Naive B cell (primary cell): ENCODE measurements at regions not wholly inside any gene's neighbourhood (a gene's known extent, or its start where the extent isn't known, plus 50 kb on each side); places are given as distances from the start of the nearest gene placed in this dataset.
"Not testable (repeated sequence)": the region's sequence is repeated elsewhere in the genome, so short reads cannot be mapped to it uniquely, and the experiment has no call there.

ENCODE experiments used
- ATAC-seq, 2 donors: fragments of 150-1000 bp; cut with Tn5 transposase; 2 replicates each; pipeline ENCODE4 v1.10.0; 2021; ENCODE audit warnings: low read depth in 2 of 2, mild to moderate bottlenecking in 2 of 2, moderate library complexity in 2 of 2
- DNase-seq: peaks from one replicate; pipeline ENCODE4 v3.0.0; 2022
- H3K27ac Mint-ChIP-seq, 6 donors: one replicate each; pipeline ENCODE4 v1.8.0; 2020 to 2022; ENCODE audit warnings: mild to moderate bottlenecking in 6 of 6, mixed read lengths in 6 of 6, moderate library complexity in 5 of 6, inconsistent platforms in 2 of 6
- H3K27me3 Mint-ChIP-seq, 3 donors: one replicate each; pipeline ENCODE4 v1.8.0; 2021 to 2022; ENCODE audit warnings: mixed read lengths in 3 of 3, mild to moderate bottlenecking in 1 of 3
- H3K36me3 Mint-ChIP-seq, 2 donors: one replicate each; pipeline ENCODE4 v1.8.0; 2020 to 2022; ENCODE audit warnings: mixed read lengths in 2 of 2, inconsistent platforms in 1 of 2, mild to moderate bottlenecking in 1 of 2
- H3K4me1 Mint-ChIP-seq, 3 donors: one replicate each; pipeline ENCODE4 v1.8.0; 2020 to 2022; ENCODE audit warnings: mixed read lengths in 3 of 3, inconsistent platforms in 1 of 3, mild to moderate bottlenecking in 1 of 3, moderate library complexity in 1 of 3
- H3K4me3 Mint-ChIP-seq, 8 donors: one replicate each; pipeline ENCODE4 v1.8.0; 2020 to 2022; ENCODE audit warnings: mild to moderate bottlenecking in 8 of 8, mixed read lengths in 8 of 8, moderate library complexity in 8 of 8, inconsistent platforms in 2 of 8
- H3K9me3 Mint-ChIP-seq, 7 donors: one replicate each; pipeline ENCODE4 v1.8.0; 2020 to 2022; ENCODE audit warnings: mixed read lengths in 7 of 7, mild to moderate bottlenecking in 5 of 7, inconsistent platforms in 2 of 7, moderate library complexity in 1 of 7

GRCh38 chr9:107586493-107586892, 96.9 kb upstream of the KLF4 start:
- H3K36me3 Mint-ChIP-seq, result no peaks in the 10 kb centered on the region

GRCh38 chr9:107585465-107585864, 95.9 kb upstream of the KLF4 start:
- no peaks in the 10 kb centered on the region for H3K36me3 Mint-ChIP-seq
- H3K27ac Mint-ChIP-seq, result no peak overlapping the region
- H3K9me3 Mint-ChIP-seq, result no peaks in the 10 kb centered on the region
- H3K4me3 Mint-ChIP-seq, result no peak overlapping the region
- ATAC-seq (no peak), DNase-seq (no peak)
- peaks cover 8 to 37% (median 23%) of the 10 kb centered on the region in 3 donors for H3K27me3 Mint-ChIP-seq
- peaks cover 4 to 10% (median 7%) of the 10 kb centered on the region in 3 donors for H3K4me1 Mint-ChIP-seq

More at GRCh38 chr9:107586493-107586892, 96.9 kb upstream of the KLF4 start:
- H3K9me3 Mint-ChIP-seq, result no peaks in the 10 kb centered on the region
- DNase-seq (no peak), ATAC-seq (no peak)
- H3K27me3 Mint-ChIP-seq, result peaks cover 8 to 37% (median 23%) of the 10 kb centered on the region in 3 donors
- H3K4me1 Mint-ChIP-seq, result peaks cover 4 to 10% (median 7%) of the 10 kb centered on the region in 3 donors
- H3K27ac Mint-ChIP-seq, result no peak overlapping the region
- peak overlapping the region in 1 of 8 donors; percentile 60 for H3K4me3 Mint-ChIP-seq

GRCh38 chr9:107584944-107585343, 95.4 kb upstream of the KLF4 start:
- H3K27me3 Mint-ChIP-seq, result peaks cover 8 to 37% (median 23%) of the 10 kb centered on the region in 3 donors

GRCh38 chr9:107584186-107584585, 94.6 kb upstream of the KLF4 start:
- Mint-ChIP-seq H3K27ac (peak overlapping the region in 1 of 6 donors; percentile 58), H3K9me3 (no peaks in the 10 kb centered on the region), H3K4me1 (peaks cover 4 to 10% (median 7%) of the 10 kb centered on the region in 3 donors), H3K27me3 (peaks cover 8 to 37% (median 23%) of the 10 kb centered on the region in 3 donors), H3K36me3 (no peaks in the 10 kb centered on the region), H3K4me3 (no peak overlapping the region)
- ATAC-seq (no peak), DNase-seq (no peak)

More at GRCh38 chr9:107584944-107585343, 95.4 kb upstream of the KLF4 start:
- H3K4me1 Mint-ChIP-seq, result peaks cover 4 to 10% (median 7%) of the 10 kb centered on the region in 3 donors
- H3K27ac Mint-ChIP-seq, result no peak overlapping the region
- ATAC-seq (no peak), DNase-seq (no peak)
- H3K4me3 Mint-ChIP-seq, result no peak overlapping the region
- H3K36me3 Mint-ChIP-seq, result no peaks in the 10 kb centered on the region
- no peaks in the 10 kb centered on the region for H3K9me3 Mint-ChIP-seq

- ATAC-seq (no peak), DNase-seq (no peak)
- Mint-ChIP-seq H3K27me3 (no peaks in the 10 kb centered on the region), H3K4me1 (peaks cover 0 to 3% (median 0%) of the 10 kb centered on the region in 3 donors), H3K4me3 (no peak overlapping the region), H3K9me3 (no peaks in the 10 kb centered on the region), H3K27ac (peak overlapping the region in 1 of 6 donors; percentile 25), H3K36me3 (no peaks in the 10 kb centered on the region)
Observed at GRCh38 chr9:107577140-107577776, 87.7 kb upstream of the KLF4 start.

- Mint-ChIP-seq H3K36me3 (no peaks in the 10 kb centered on the region), H3K27me3 (no peaks in the 10 kb centered on the region), H3K4me3 (peak overlapping the region in 1 of 8 donors; percentile 60), H3K27ac (no peak overlapping the region), H3K9me3 (peaks cover 0 to 5% (median 0%) of the 10 kb centered on the region in 7 donors), H3K4me1 (no peaks in the 10 kb centered on the region)
- DNase-seq, result no peak
- ATAC-seq, result no peak
Observed at GRCh38 chr9:107571148-107571547, 81.6 kb upstream of the KLF4 start.

DNA sequence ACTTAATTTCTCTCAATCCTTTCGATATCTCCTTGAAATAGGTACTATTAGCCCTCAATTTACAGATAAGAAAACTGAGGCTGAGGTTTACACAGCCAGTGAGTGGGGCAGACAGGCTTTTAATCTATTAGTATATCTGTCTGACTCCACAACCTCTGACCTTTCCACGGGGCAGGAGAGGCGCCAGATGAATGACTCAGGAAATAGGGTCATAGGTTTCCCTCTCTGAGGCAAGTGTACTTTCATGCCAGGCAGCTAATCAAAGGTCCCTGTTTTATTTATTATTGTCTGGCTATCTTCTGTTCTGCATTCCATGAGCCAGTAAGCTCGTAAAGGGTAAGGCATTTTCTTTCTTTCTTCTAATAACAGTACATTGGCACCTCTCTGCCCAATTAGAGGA, 79.6 kb upstream of the KLF4 start:
- Mint-ChIP-seq H3K9me3 (peaks cover 0 to 5% (median 0%) of the 10 kb centered on the region in 7 donors), H3K27me3 (no peaks in the 10 kb centered on the region), H3K36me3 (no peaks in the 10 kb centered on the region), H3K4me3 (no peak overlapping the region), H3K4me1 (no peaks in the 10 kb centered on the region), H3K27ac (peak overlapping the region in 1 of 6 donors; percentile 17)
- no peak for ATAC-seq
- DNase-seq, result no peak

DNA sequence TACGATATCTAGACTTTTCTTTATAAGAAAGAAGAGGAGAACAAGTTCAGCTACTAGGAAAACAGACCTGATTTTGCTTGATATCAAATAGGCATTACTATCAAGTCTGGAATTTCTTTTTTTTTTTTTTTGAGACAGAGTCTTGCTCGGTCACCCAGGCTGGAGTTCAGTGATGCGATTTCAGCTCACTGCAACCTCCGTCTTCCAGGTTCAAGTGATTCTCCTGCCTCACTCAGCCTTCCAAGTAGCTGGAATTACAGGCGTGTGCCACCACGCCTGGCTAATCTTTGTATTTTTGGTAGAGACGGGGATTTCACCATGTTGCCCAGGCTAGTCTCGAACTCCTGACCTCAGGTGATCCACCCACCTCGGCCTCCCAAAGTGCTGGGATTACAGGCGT, 78.8 kb upstream of the KLF4 start:
- not testable (repeated sequence) for ATAC-seq, H3K36me3 Mint-ChIP-seq, H3K27me3 Mint-ChIP-seq, H3K4me3 Mint-ChIP-seq, H3K27ac Mint-ChIP-seq, H3K4me1 Mint-ChIP-seq, DNase-seq, H3K9me3 Mint-ChIP-seq

DNA sequence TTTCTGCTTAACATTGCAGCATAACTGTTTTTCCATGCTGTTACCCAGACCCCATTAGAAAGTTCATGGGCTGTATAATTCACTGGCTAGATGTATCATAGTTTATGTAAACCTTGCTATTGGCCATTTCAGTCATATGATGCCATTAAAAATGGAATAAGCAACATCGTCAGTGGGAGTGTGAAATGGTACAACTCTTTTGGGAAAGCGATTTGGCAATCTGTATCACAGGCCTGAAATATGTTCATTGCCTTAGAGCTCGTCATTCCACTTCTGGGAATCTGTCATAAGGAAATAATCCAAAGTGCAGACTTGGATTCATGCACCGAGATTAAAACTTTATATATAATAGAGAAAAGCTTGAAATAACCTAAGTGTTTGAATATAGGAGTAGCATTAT, 77.9 kb upstream of the KLF4 start:
- Mint-ChIP-seq H3K27ac (no peak overlapping the region), H3K9me3 (peaks cover 0 to 5% (median 0%) of the 10 kb centered on the region in 7 donors), H3K36me3 (no peaks in the 10 kb centered on the region), H3K27me3 (no peaks in the 10 kb centered on the region), H3K4me1 (no peaks in the 10 kb centered on the region), H3K4me3 (no peak overlapping the region)
- DNase-seq, result no peak
- no peak for ATAC-seq

- no peaks in the 10 kb centered on the region for H3K4me1 Mint-ChIP-seq
- H3K9me3 Mint-ChIP-seq, result peaks cover 0 to 5% (median 0%) of the 10 kb centered on the region in 7 donors
- no peaks in the 10 kb centered on the region for H3K36me3 Mint-ChIP-seq
- DNase-seq (no peak), ATAC-seq (no peak)
- no peaks in the 10 kb centered on the region for H3K27me3 Mint-ChIP-seq
- H3K4me3 Mint-ChIP-seq, result no peak overlapping the region
- peak overlapping the region in 1 of 6 donors; percentile 41 for H3K27ac Mint-ChIP-seq
Observed at GRCh38 chr9:107566611-107567061, 77.1 kb upstream of the KLF4 start.

GRCh38 chr9:107562798-107563197, 73.2 kb upstream of the KLF4 start:
- H3K4me3 Mint-ChIP-seq, result no peak overlapping the region
- no peak for ATAC-seq
- no peak overlapping the region for H3K27ac Mint-ChIP-seq
- H3K9me3 Mint-ChIP-seq, result peaks cover 0 to 5% (median 0%) of the 10 kb centered on the region in 7 donors
- no peaks in the 10 kb centered on the region for H3K4me1 Mint-ChIP-seq
- H3K27me3 Mint-ChIP-seq, result peaks cover 0 to 7% (median 4%) of the 10 kb centered on the region in 3 donors
- no peak for DNase-seq
- no peaks in the 10 kb centered on the region for H3K36me3 Mint-ChIP-seq

DNA sequence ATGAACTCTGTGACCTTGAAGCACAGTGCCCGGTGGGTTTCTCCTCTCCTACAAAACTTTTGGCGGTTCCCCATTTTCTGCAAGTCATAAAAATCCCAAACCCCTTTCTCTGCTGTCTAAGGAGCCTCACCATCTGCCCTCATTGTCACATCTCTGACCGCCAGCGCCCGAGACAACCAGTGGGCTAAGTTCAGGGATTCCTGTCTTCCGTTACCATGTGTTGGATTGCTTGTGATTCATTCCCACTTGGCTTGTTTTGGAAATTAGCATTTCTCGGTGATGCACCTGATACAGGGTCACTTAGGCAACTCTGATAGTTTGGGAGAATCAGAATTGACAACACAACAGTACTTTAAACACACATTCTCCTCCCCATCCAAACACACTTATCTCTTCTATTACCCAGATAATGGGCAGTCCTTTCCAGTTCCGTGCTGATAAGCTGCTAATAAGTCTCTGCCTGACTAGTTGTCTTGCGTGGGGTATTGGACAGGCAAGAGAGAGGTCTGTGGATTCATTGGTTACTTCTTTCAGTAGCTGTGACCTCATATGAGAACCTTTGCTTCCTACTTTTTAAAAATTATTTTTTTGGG, 70.0 kb upstream of the KLF4 start:
- H3K4me1 Mint-ChIP-seq, result no peaks in the 10 kb centered on the region
- ATAC-seq (no peak), DNase-seq (no peak)
- H3K4me3 Mint-ChIP-seq, result no peak overlapping the region
- peak overlapping the region in 1 of 6 donors; percentile 23 for H3K27ac Mint-ChIP-seq
- peaks cover 0 to 7% (median 4%) of the 10 kb centered on the region in 3 donors for H3K27me3 Mint-ChIP-seq
- no peaks in the 10 kb centered on the region for H3K9me3 Mint-ChIP-seq
- no peaks in the 10 kb centered on the region for H3K36me3 Mint-ChIP-seq

- Mint-ChIP-seq H3K27me3 (peaks cover 0 to 7% (median 4%) of the 10 kb centered on the region in 3 donors), H3K36me3 (no peaks in the 10 kb centered on the region), H3K4me3 (no peak overlapping the region), H3K9me3 (no peaks in the 10 kb centered on the region), H3K27ac (no peak overlapping the region), H3K4me1 (no peaks in the 10 kb centered on the region)
- no peak for ATAC-seq
- DNase-seq, result no peak
Observed at GRCh38 chr9:107557236-107557990, 67.8 kb upstream of the KLF4 start.
